HFF-Myc (cell line): ENCODE measurements at regions not wholly inside any gene's neighbourhood (a gene's known extent, or its start where the extent isn't known, plus 50 kb on each side); places are given as distances from the start of the nearest gene placed in this dataset.

Experiments
- DNase-seq: peaks from one replicate; pipeline ENCODE4 v3.0.0-alpha.2; 2011; ENCODE audit warnings: low read depth; ENCODE audit errors: extremely low read depth
- H3K4me3 ChIP-seq: replicated peaks from 2 replicates; pipeline ENCODE4 v1.5.1; 2011; ENCODE audit warnings: low read depth, mild to moderate bottlenecking, control low read depth, low read length
- CTCF ChIP-seq: IDR thresholded peaks from 2 replicates; pipeline ENCODE4 v1.5.1; 2012; ENCODE audit warnings: mild to moderate bottlenecking, low read depth, low read length, control low read depth; ENCODE audit errors: missing control alignments

- H3K4me3 ChIP-seq, result no peak overlapping the region
- DNase-seq, result no peak
- no peak for TF ChIP-seq CTCF
Measured at GRCh38 chr1:189941922-189942321, 535.7 kb downstream of the BRINP3 start.

GRCh38 chr1:189958756-189959155, 518.9 kb downstream of the BRINP3 start:
- no peak overlapping the region for H3K4me3 ChIP-seq
- TF ChIP-seq CTCF, result no peak
- DNase-seq, result no peak

DNA sequence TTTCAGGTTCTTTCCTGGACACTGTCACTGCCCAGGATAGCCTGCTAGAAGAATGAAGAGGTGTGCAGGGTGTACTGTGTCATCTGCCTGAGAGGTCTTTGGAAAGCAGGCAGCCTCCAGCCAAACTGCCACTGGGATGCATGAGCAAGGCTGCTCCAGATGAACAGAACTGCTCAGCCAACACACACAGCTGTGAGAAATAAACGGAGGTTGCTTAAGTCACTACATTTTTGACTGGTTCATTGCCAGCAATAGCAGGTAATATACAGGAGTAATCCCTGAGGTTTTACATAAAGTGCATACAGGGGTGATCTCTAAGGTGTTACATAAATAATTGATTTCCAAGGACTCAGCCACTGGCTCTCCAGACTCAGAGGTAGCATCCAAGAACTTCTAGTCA, 516.9 kb downstream of the BRINP3 start:
- TF ChIP-seq CTCF, result no peak
- DNase-seq, result no peak
- H3K4me3 ChIP-seq, result no peak overlapping the region

- DNase-seq, result no peak
- TF ChIP-seq CTCF, result no peak
- H3K4me3 ChIP-seq, result no peak overlapping the region
Measured at GRCh38 chr1:189962181-189962580, 515.5 kb downstream of the BRINP3 start.

DNA sequence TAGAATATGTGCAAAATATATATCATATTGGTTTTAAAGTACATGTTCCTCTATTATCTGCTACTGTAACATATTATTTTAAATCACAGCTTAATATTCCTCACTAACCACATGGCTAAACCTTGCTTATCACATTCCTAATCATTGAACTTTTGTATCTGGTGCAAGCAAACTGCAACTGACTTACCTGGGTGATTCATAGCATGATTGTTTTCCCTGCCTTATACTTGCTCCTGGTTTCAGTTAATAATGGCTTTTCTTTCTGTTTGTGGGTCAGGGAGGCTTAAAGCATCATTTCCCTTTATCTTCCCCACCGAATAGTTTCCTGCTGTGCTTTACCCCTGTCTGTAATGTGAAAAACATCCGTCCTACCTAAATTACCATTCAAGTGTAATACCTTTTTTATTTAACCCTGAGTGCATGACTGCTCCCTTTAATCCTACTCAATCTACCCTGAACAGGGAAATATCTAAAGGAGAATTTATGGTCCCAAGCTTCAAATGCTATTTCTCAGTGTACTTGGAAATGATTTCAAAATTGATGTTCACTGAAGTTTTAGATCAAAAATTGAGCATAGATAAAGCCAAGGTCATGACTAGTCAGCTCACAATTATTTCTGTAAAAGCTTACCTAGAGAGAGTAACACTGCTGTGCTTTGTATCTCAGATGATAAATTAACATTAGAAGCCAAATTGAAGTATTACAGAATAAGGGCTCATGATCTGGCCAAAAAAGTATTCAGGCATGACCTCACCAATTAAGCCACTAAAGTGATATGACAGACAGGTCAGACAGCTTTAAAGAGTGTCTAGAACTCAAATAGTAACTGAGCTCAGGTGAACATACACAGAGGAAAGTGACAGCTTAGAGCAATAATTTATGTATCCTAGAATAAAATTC, 507.1 kb downstream of the BRINP3 start:
- no peak for DNase-seq

GRCh38 chr1:189971656-189972055, 506.0 kb downstream of the BRINP3 start:
- TF ChIP-seq CTCF, result no peak
- H3K4me3 ChIP-seq, result no peak overlapping the region
- DNase-seq, result no peak

More for the DNA sequence above, 507.1 kb downstream of the BRINP3 start:
- H3K4me3 ChIP-seq, result no peak overlapping the region
- no peak for TF ChIP-seq CTCF

DNA sequence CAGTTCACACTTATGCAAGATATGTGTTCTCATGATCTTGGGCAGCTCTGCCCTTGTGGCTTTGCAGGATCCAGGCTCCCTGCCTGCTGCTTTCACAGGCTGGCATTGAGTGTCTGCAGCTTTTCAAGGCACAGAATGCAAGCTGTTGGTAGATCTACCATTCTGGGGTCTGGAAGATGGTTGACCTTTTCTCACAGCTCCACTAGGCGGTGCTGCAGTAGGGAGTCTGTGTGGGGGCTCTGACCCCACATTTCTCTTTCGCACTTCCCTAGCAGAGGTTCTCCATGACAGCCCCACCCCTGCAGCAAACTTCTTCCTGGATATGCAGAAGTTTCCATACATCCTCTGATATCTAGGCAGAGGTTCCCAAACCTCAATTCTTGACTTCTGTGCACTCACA, 500.5 kb downstream of the BRINP3 start:
- no peak for TF ChIP-seq CTCF
- no peak overlapping the region for H3K4me3 ChIP-seq
- no peak for DNase-seq
